Adrenal gland (tissue), 9 donors: ENCODE measurements at regions not wholly inside any gene's neighbourhood (a gene's known extent, or its start where the extent isn't known, plus 50 kb on each side); places are given as distances from the start of the nearest gene placed in this dataset.
A peak's percentile ranks its signal among the peaks of the same experiment; 100 is the strongest.

Source experiments
- DNase-seq, 7 donors: peaks; one replicate each; pipeline ENCODE4 v3.0.0-alpha.2; 2019 to 2020
- H3K27ac ChIP-seq, 5 donors: fragments of 200-600 bp; sonication (generic) in 4 of 5; 1 replicate in 3 of 5; 2 replicates in 2 of 5; pipeline versions ENCODE4 v1.5.1 to v1.8.0; 2016 to 2020; ENCODE audit warnings: mild to moderate bottlenecking in 1 of 5
- H3K27me3 ChIP-seq: fragments of 200-600 bp; 2 replicates; pipeline ENCODE4 v1.8.0; 2021
- H3K36me3 ChIP-seq, 2 donors: fragments of 200-600 bp; replicated peaks in 1 of 2; 1 replicate in 1 of 2; 2 replicates in 1 of 2; pipeline versions ENCODE4 v1.5.1 to v1.8.0; 2018 to 2022
- H3K4me1 ChIP-seq, 2 donors: fragments of 200-600 bp; replicated peaks in 1 of 2; 1 replicate in 1 of 2; 2 replicates in 1 of 2; pipeline versions ENCODE4 v1.5.1 to v1.8.0; 2018 to 2021
- H3K4me3 ChIP-seq, 4 donors: fragments of 200-600 bp; sonication (generic) in 3 of 4; one replicate each; pipeline ENCODE4 v1.5.1; 2016 to 2018
- H3K9me3 ChIP-seq, 3 donors: fragments of 200-600 bp; sonication (generic) in 1 of 3; replicated peaks in 1 of 3; 1 replicate in 2 of 3; 2 replicates in 1 of 3; pipeline versions ENCODE4 v1.5.1 to v1.8.0; 2016 to 2021
- CTCF ChIP-seq, 6 experiments: fragments of 450-650 bp in 4 of 6; fragments of 200-600 bp in 2 of 6; sonication (generic) in 1 of 6; IDR thresholded peaks; 1 replicate in 5 of 6; 2 replicates in 1 of 6; pipeline versions ENCODE4 v1.5.1 to v1.8.0; 2016 to 2021; ENCODE audit warnings: antibody characterized with exemption in 6 of 6, mild to moderate bottlenecking in 2 of 6, moderate library complexity in 1 of 6
- POLR2A ChIP-seq, 2 donors: fragments of 450-650 bp; IDR thresholded peaks; one replicate each; pipeline ENCODE4 v1.6.1; 2017; ENCODE audit warnings: antibody characterized with exemption in 2 of 2, mild to moderate bottlenecking in 2 of 2, moderate library complexity in 1 of 2
- WGBS, 4 donors: extraction: QIAGEN DNeasy Blood & Tissue Kit in 2 of 4; methylation state at CpG; one replicate each; pipeline versions ENCODE4 v1.1.5 to v1.1.7; 2013 to 2017; 5-methylcytosine and 5-hydroxymethylcytosine counted together
- intact Hi-C, 2 donors: fragments of 100-400 bp; cut with DNase I; formaldehyde crosslinking; loops; one replicate each; pipeline versions ENCODE4 v1.14.1 to v1.15.0; 2022 to 2023
- small RNA-seq, 2 donors: library from RNA; depleted of rRNA; stranded (forward); fragments of <200 nt; gene quantifications; one replicate each; pipeline ENCODE3, GENCODE V24; 2016
- donor health status: healthy with polysubstance abuse.
- donor health status: Bipolar disorder and iron deficiency.
- donor health status: DM: yes; HTN: yes; CAD: no.
- donor health status: DM: no; HTN: no; CAD: no.
- donor health status: DM: no; HTN: no; CAD: no.

DNA sequence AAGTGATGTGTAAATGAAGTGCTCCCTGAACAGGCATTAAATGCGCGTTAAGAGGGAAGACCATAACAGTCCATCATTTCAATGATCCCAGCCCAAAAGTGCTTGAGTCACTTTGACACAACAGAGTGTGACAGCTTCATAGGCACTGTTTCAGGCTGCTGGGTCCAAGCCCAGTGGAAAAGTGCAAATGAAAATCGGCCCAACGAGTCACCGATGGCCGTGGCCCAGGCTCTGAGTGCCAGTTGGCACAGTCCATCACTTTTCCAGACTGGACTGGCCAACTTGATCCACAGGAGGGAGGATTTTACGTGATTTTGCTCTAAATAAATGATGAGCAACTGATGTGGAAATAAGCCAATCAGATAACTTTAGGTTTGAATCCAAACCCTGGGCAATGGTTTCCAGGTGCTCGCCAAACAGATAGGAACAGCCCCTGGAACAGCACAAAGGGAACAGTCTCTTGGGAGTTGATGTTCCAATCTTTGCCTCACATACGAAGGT is 114.0 kb downstream of the SP3 start:
- DNase-seq, result peak; percentile 35 to 70 (median 59)
- TF ChIP-seq CTCF (IDR thresholded peaks at IDR 0.05) (no peak), POLR2A (IDR thresholded peaks at IDR 0.05) (no peak)
- Histone ChIP-seq H3K27me3 (no peaks in the 10 kb centered on the region), H3K4me1 (peaks cover 0 to 8% of the 10 kb centered on the region in 2 donors), H3K4me3 (no peak overlapping the region), H3K9me3 (no peaks in the 10 kb centered on the region), H3K36me3 (no peaks in the 10 kb centered on the region), H3K27ac (no peak overlapping the region)
- intact Hi-C loops, result no loop called here
- WGBS, 4 donors, result 41 to 56% (median 54%) methylated on average over 9 of the region's 9 CpGs

DNA sequence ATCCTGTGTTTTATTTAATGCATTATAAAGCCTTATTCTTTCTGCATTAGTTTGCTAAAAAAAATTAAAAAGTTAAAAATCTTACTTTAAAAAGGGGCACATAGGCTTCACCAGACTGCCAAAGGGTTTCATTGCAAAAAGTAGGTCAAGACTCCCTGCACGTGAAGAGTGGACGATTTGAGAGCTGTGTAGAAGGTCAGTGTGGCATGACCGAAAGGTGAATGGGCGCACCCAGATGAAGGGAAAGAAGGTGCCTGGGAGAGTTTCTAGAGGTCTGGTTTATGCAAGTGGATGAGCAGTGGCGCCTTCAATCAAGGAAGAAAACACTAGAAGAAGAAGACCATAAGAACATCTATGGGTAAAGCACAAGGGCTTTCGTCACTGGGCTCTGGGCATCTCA is 111.0 kb downstream of the SP3 start:
- TF ChIP-seq CTCF (IDR thresholded peaks at IDR 0.05) (no peak), POLR2A (IDR thresholded peaks at IDR 0.05) (no peak)
- intact Hi-C loops, result no loop called here
- 71 to 84% (median 77%) methylated on average over 6 of the region's 6 CpGs for WGBS, 4 donors
- H3K4me3 ChIP-seq, result no peak overlapping the region
- no peaks in the 10 kb centered on the region for H3K36me3 ChIP-seq
- H3K4me1 ChIP-seq, result peaks cover 0 to 8% of the 10 kb centered on the region in 2 donors
- no peak for DNase-seq
- H3K27ac ChIP-seq, result no peak overlapping the region
- no peaks in the 10 kb centered on the region for H3K9me3 ChIP-seq
- H3K27me3 ChIP-seq, result no peaks in the 10 kb centered on the region

DNA sequence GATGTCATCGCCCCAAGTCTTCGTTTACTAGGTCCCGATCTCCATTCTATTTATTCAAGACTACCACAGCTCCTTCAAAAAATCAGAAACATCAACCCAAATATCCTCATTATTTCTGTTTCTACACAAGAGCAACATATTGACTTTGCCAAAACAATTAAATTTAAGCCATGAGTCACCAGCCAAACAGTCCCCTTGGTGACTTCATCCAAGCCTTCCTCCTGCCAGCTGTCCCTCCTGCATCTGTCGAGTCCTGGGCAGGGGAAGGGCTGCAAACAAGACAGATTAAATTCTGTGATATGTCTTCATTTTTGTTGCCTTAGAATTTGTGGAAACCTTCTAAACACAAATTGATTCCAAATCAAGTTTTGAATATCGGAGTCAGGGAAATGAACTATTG is 110.3 kb downstream of the SP3 start:
- Histone ChIP-seq H3K36me3 (no peaks in the 10 kb centered on the region), H3K27me3 (no peaks in the 10 kb centered on the region), H3K9me3 (no peaks in the 10 kb centered on the region), H3K4me1 (peaks cover 0 to 8% of the 10 kb centered on the region in 2 donors), H3K27ac (no peak overlapping the region), H3K4me3 (no peak overlapping the region)
- intact Hi-C loops, result no loop called here
- WGBS, 4 donors, result 71 to 74% (median 74%) methylated on average over 5 of the region's 5 CpGs
- DNase-seq, result peak in 6 of 7 donors; percentile 27 to 55 (median 40)
- TF ChIP-seq POLR2A (IDR thresholded peaks at IDR 0.05) (no peak), CTCF (IDR thresholded peaks at IDR 0.05) (no peak)

GRCh38 chr2:173855661-173856060 is 109.5 kb downstream of the SP3 start:
- Histone ChIP-seq H3K4me3 (no peak overlapping the region), H3K36me3 (no peaks in the 10 kb centered on the region), H3K27ac (no peak overlapping the region), H3K4me1 (peaks cover 0 to 8% of the 10 kb centered on the region in 2 donors), H3K27me3 (no peaks in the 10 kb centered on the region), H3K9me3 (no peaks in the 10 kb centered on the region)
- DNase-seq, result no peak
- intact Hi-C loops, result no loop called here
- WGBS, 4 donors, result 54 to 58% (median 56%) methylated on average over 2 of the region's 2 CpGs
- TF ChIP-seq POLR2A (IDR thresholded peaks at IDR 0.05) (no peak), CTCF (IDR thresholded peaks at IDR 0.05) (no peak)

Small RNA genes lying in the stretch of these regions (small RNA-seq; reads per million reads assigned to genes)
- gene AC013410.2, result 0 reads per million in 2 donors
